PFSK-1 (cell line): ENCODE measurements at regions not wholly inside any gene's neighbourhood (a gene's known extent, or its start where the extent isn't known, plus 50 kb on each side); places are given as distances from the start of the nearest gene placed in this dataset.

Source experiments
- POLR2AphosphoS5 ChIP-seq: IDR thresholded peaks from 2 replicates; pipeline ENCODE4 v1.6.1; 2012; ENCODE audit warnings: low read depth, mild to moderate bottlenecking, control low read depth, low read length, moderate library complexity
- REST ChIP-seq, 2 experiments: IDR thresholded peaks; 2 replicates each; pipeline versions ENCODE4 v1.6.1 to v1.8.0; 2011 to 2012; ENCODE audit warnings: low read depth in 2 of 2, low read length in 2 of 2, control low read depth in 1 of 2, inconsistent platforms in 1 of 2, mild to moderate bottlenecking in 1 of 2, moderate library complexity in 1 of 2; ENCODE audit not compliant: insufficient read depth in 1 of 2
- SIN3A ChIP-seq: IDR thresholded peaks from 2 replicates; pipeline ENCODE4 v1.6.1; 2012; ENCODE audit warnings: mild to moderate bottlenecking, low read length, moderate library complexity, borderline replicate concordance; ENCODE audit not compliant: insufficient read depth
- TAF1 ChIP-seq: IDR thresholded peaks from 2 replicates; pipeline ENCODE4 v1.6.1; 2012; ENCODE audit warnings: low read length, control low read depth, borderline replicate concordance; ENCODE audit not compliant: insufficient read depth

- TF ChIP-seq POLR2AphosphoS5 (no peak), TAF1 (no peak), SIN3A (no peak), REST (IDR thresholded peaks at IDR 0.05; ENCODE audit: insufficient read depth in 1 of 2, low read depth in 2 of 2, low read length in 2 of 2) (no peak)
Observed at GRCh38 chr11:116263019-116263418, 509.8 kb downstream of the BUD13 start.
